ENCODE measurements at regions not wholly inside any gene's neighbourhood (a gene's known extent, or its start where the extent isn't known, plus 50 kb on each side); places are given as distances from the start of the nearest gene placed in this dataset.
A peak's percentile ranks its signal among the peaks of the same experiment; 100 is the strongest.
"Not testable (repeated sequence)": the region's sequence is repeated elsewhere in the genome, so short reads cannot be mapped to it uniquely, and the experiment has no call there.

- no peak for DNase-seq
These were observed 249.2 kb downstream of the TTC6 start for GRCh38 chr14:37844614-37845013.

GRCh38 chr14:37848985-37849621 is 253.7 kb downstream of the TTC6 start:
- DNase-seq, result no peak

GRCh38 chr14:37851054-37851453 is 255.6 kb downstream of the TTC6 start:
- no peak for DNase-seq

- DNase-seq, result no peak
These were observed 260.4 kb downstream of the TTC6 start for GRCh38 chr14:37855871-37856270.

GRCh38 chr14:37857774-37858266 is 262.4 kb downstream of the TTC6 start:
- DNase-seq, result no peak

GRCh38 chr14:37858733-37859132 is 263.3 kb downstream of the TTC6 start:
- no peak for DNase-seq

- no peak for DNase-seq
These were observed 263.7 kb downstream of the TTC6 start for GRCh38 chr14:37859177-37859576.

- DNase-seq, result no peak
These were observed 266.8 kb downstream of the TTC6 start for GRCh38 chr14:37862263-37862662.

- no peak for DNase-seq
These were observed 268.7 kb downstream of the TTC6 start for GRCh38 chr14:37864128-37864527.

- no peak for DNase-seq
These were observed 269.7 kb downstream of the TTC6 start for GRCh38 chr14:37864861-37865718.

GRCh38 chr14:37865719-37866549 is 270.5 kb downstream of the TTC6 start:
- DNase-seq, result no peak

GRCh38 chr14:37869633-37870032 is 274.2 kb downstream of the TTC6 start:
- no peak for DNase-seq

- DNase-seq, result no peak
These were observed 274.7 kb downstream of the TTC6 start for GRCh38 chr14:37870170-37870569.

GRCh38 chr14:37870632-37871346 is 275.4 kb downstream of the TTC6 start:
- DNase-seq, result no peak

GRCh38 chr14:37874065-37874428 is 278.6 kb downstream of the TTC6 start:
- DNase-seq, result peak; percentile 4

- DNase-seq, result peak; percentile 60
These were observed 279.1 kb downstream of the TTC6 start for GRCh38 chr14:37874429-37875109.

GRCh38 chr14:37888234-37888633 is 292.8 kb downstream of the TTC6 start:
- DNase-seq, result no peak

GRCh38 chr14:37889087-37889486 is 293.7 kb downstream of the TTC6 start:
- DNase-seq, result no peak

- DNase-seq, result no peak
These were observed 294.7 kb downstream of the TTC6 start for GRCh38 chr14:37890095-37890494.

GRCh38 chr14:37891500-37891899 is 296.1 kb downstream of the TTC6 start:
- DNase-seq, result not testable (repeated sequence)

GRCh38 chr14:37894463-37894862 is 299.0 kb downstream of the TTC6 start:
- DNase-seq, result no peak

- DNase-seq, result no peak
These were observed 303.9 kb downstream of the TTC6 start for GRCh38 chr14:37899365-37899764.

Data from right kidney (tissue), 1 donor.